ENCODE measurements at regions not wholly inside any gene's neighbourhood (a gene's known extent, or its start where the extent isn't known, plus 50 kb on each side); places are given as distances from the start of the nearest gene placed in this dataset.

GRCh38 chr1:60483509-60483908, 409.9 kb upstream of the C1orf87 start:
- Mint-ChIP-seq H3K27ac (no peak overlapping the region), H3K9me3 (peaks cover 2 to 9% of the 10 kb centered on the region in 2 donors), H3K36me3 (peaks cover 10% of the 10 kb centered on the region), H3K4me3 (no peak overlapping the region), H3K4me1 (no peaks in the 10 kb centered on the region), H3K27me3 (ENCODE audit: low read depth in 2 of 2) (no peaks in the 10 kb centered on the region)
- intact Hi-C loops (cut with micrococcal nuclease) = no loop called here
- Histone ChIP-seq H3K4me3 (ENCODE audit: low read length) (no peak overlapping the region), H3K27me3 (ENCODE audit: control insufficient read depth, insufficient read depth, low read length) (no peaks in the 10 kb centered on the region), H3K9me3 (ENCODE audit: control insufficient read depth, insufficient read depth, low read length) (peaks cover 2% of the 10 kb centered on the region), H3K27ac (ENCODE audit: low read length) (no peak overlapping the region), H3K36me3 (ENCODE audit: control insufficient read depth, insufficient read depth, low read length) (no peaks in the 10 kb centered on the region), H3K4me1 (ENCODE audit: control insufficient read depth, insufficient read depth, low read length) (no peaks in the 10 kb centered on the region)
- no peak for ATAC-seq
- DNase-seq = no peak
- TF ChIP-seq, protein P1, sequence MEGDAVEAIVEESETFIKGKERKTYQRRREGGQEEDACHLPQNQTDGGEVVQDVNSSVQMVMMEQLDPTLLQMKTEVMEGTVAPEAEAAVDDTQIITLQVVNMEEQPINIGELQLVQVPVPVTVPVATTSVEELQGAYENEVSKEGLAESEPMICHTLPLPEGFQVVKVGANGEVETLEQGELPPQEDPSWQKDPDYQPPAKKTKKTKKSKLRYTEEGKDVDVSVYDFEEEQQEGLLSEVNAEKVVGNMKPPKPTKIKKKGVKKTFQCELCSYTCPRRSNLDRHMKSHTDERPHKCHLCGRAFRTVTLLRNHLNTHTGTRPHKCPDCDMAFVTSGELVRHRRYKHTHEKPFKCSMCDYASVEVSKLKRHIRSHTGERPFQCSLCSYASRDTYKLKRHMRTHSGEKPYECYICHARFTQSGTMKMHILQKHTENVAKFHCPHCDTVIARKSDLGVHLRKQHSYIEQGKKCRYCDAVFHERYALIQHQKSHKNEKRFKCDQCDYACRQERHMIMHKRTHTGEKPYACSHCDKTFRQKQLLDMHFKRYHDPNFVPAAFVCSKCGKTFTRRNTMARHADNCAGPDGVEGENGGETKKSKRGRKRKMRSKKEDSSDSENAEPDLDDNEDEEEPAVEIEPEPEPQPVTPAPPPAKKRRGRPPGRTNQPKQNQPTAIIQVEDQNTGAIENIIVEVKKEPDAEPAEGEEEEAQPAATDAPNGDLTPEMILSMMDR (IDR thresholded peaks at IDR 0.05) = no peak
- 70% methylated on average over 2 of the region's 3 CpGs for WGBS (ENCODE audit: insufficient coverage)

- ATAC-seq (no peak), DNase-seq (no peak)
- H3K4me1 Mint-ChIP-seq = no peaks in the 10 kb centered on the region
- H3K36me3 ChIP-seq (ENCODE audit: control insufficient read depth, insufficient read depth, low read length) = no peaks in the 10 kb centered on the region
- no peaks in the 10 kb centered on the region for H3K27me3 Mint-ChIP-seq (ENCODE audit: low read depth in 2 of 2)
- no peaks in the 10 kb centered on the region for H3K9me3 ChIP-seq (ENCODE audit: control insufficient read depth, insufficient read depth, low read length)
- H3K4me1 ChIP-seq (ENCODE audit: control insufficient read depth, insufficient read depth, low read length) = no peaks in the 10 kb centered on the region
- WGBS (ENCODE audit: insufficient coverage) = no CpG with 5 or more reads among the region's 1 CpG
- peaks cover 11 to 12% of the 10 kb centered on the region in 2 donors for H3K9me3 Mint-ChIP-seq
- no peak overlapping the region for H3K4me3 Mint-ChIP-seq
- no peak overlapping the region for H3K4me3 ChIP-seq (ENCODE audit: low read length)
- intact Hi-C loops (cut with micrococcal nuclease) = no loop called here
- H3K27me3 ChIP-seq (ENCODE audit: control insufficient read depth, insufficient read depth, low read length) = no peaks in the 10 kb centered on the region
- H3K36me3 Mint-ChIP-seq = no peaks in the 10 kb centered on the region
- no peak overlapping the region for H3K27ac ChIP-seq (ENCODE audit: low read length)
- no peak overlapping the region for H3K27ac Mint-ChIP-seq
- TF ChIP-seq, protein P1 (IDR thresholded peaks at IDR 0.05) = no peak
Observed at GRCh38 chr1:60470246-60470645, 396.7 kb upstream of the C1orf87 start.

DNA sequence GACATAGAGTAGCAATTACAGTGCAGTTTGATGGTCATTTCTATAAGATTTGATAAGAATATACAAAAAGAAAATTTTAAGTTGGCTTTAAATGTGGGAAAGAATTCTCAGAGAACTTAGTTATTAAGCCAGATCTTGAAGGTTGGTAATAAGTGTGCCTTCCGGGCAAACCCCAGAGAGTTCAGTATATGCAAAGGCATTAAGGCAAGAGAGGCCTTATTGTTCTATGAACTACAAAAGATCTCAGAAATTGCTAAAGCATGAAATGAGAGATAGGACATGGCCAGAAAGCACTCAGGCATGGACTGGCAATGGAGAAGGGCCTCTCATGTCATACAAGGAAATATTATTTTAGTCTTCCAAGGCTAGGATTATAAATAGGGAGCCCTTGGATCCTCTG, 390.2 kb upstream of the C1orf87 start:
- H3K27me3 Mint-ChIP-seq (ENCODE audit: low read depth in 2 of 2) = no peaks in the 10 kb centered on the region
- H3K9me3 ChIP-seq (ENCODE audit: control insufficient read depth, insufficient read depth, low read length) = no peaks in the 10 kb centered on the region
- no peaks in the 10 kb centered on the region for H3K36me3 ChIP-seq (ENCODE audit: control insufficient read depth, insufficient read depth, low read length)
- H3K4me1 Mint-ChIP-seq = no peaks in the 10 kb centered on the region
- H3K4me3 ChIP-seq (ENCODE audit: low read length) = no peak overlapping the region
- ATAC-seq = no peak
- no peak overlapping the region for H3K27ac ChIP-seq (ENCODE audit: low read length)
- H3K27ac Mint-ChIP-seq = no peak overlapping the region
- peaks cover 5 to 11% of the 10 kb centered on the region in 2 donors for H3K9me3 Mint-ChIP-seq
- H3K36me3 Mint-ChIP-seq = no peaks in the 10 kb centered on the region
- H3K4me1 ChIP-seq (ENCODE audit: control insufficient read depth, insufficient read depth, low read length) = no peaks in the 10 kb centered on the region
- TF ChIP-seq, protein P1 (IDR thresholded peaks at IDR 0.05) = no peak
- no peaks in the 10 kb centered on the region for H3K27me3 ChIP-seq (ENCODE audit: control insufficient read depth, insufficient read depth, low read length)
- H3K4me3 Mint-ChIP-seq = no peak overlapping the region
- intact Hi-C loops (cut with micrococcal nuclease) = no loop called here
- WGBS (ENCODE audit: insufficient coverage) = 96% methylated on average over 1 of the region's 1 CpG
- DNase-seq = no peak

GRCh38 chr1:60463146-60463545, 389.6 kb upstream of the C1orf87 start:
- no peak overlapping the region for H3K4me3 ChIP-seq (ENCODE audit: low read length)
- H3K27ac ChIP-seq (ENCODE audit: low read length) = no peak overlapping the region
- H3K27me3 ChIP-seq (ENCODE audit: control insufficient read depth, insufficient read depth, low read length) = no peaks in the 10 kb centered on the region
- no peaks in the 10 kb centered on the region for H3K9me3 ChIP-seq (ENCODE audit: control insufficient read depth, insufficient read depth, low read length)
- Mint-ChIP-seq H3K9me3 (peaks cover 9 to 11% of the 10 kb centered on the region in 2 donors), H3K27me3 (ENCODE audit: low read depth in 2 of 2) (no peaks in the 10 kb centered on the region), H3K36me3 (no peaks in the 10 kb centered on the region), H3K4me1 (no peaks in the 10 kb centered on the region), H3K27ac (no peak overlapping the region), H3K4me3 (no peak overlapping the region)
- intact Hi-C loops (cut with micrococcal nuclease) = no loop called here
- TF ChIP-seq, protein P1 (IDR thresholded peaks at IDR 0.05) = no peak
- no peaks in the 10 kb centered on the region for H3K4me1 ChIP-seq (ENCODE audit: control insufficient read depth, insufficient read depth, low read length)
- WGBS (ENCODE audit: insufficient coverage) = 80% methylated on average over 2 of the region's 2 CpGs
- ATAC-seq = no peak
- DNase-seq = no peak
- no peaks in the 10 kb centered on the region for H3K36me3 ChIP-seq (ENCODE audit: control insufficient read depth, insufficient read depth, low read length)
